OCI-LY3 (cell line): ENCODE measurements at regions not wholly inside any gene's neighbourhood (a gene's known extent, or its start where the extent isn't known, plus 50 kb on each side); places are given as distances from the start of the nearest gene placed in this dataset.
A peak's percentile ranks its signal among the peaks of the same experiment; 100 is the strongest.
"Not testable (repeated sequence)": the region's sequence is repeated elsewhere in the genome, so short reads cannot be mapped to it uniquely, and the experiment has no call there.

Source experiments
- H2AFZ ChIP-seq: fragments of 200-600, 300-600 bp; shearing (Covaris generic); 2 replicates; pipeline ENCODE4 v1.6.0; 2014; ENCODE audit warnings: antibody characterized with exemption, low read depth, low read length
- H3K27ac ChIP-seq: fragments of 200-600, 300-600 bp; sonication (generic); 2 replicates; pipeline ENCODE4 v1.5.1; 2014; ENCODE audit warnings: mild to moderate bottlenecking, low read length, moderate library complexity, mixed read lengths
- H3K27me3 ChIP-seq: fragments of 200-600, 300-600 bp; sonication (generic); 2 replicates; pipeline ENCODE4 v1.6.1; 2014; ENCODE audit warnings: low read depth, low read length, mixed read lengths
- H3K36me3 ChIP-seq: fragments of 200-600, 300-600 bp; sonication (generic); replicated peaks from 2 replicates; pipeline ENCODE3; 2014; ENCODE audit warnings: low read depth, low read length, mixed read lengths
- H3K4me1 ChIP-seq: fragments of 300-600, 200-600 bp; sonication (generic); 2 replicates; pipeline ENCODE4 v1.6.1; 2014; ENCODE audit warnings: low read length, mixed read lengths
- H3K4me2 ChIP-seq: fragments of 200-600, 300-600 bp; sonication (generic); 2 replicates; pipeline ENCODE4 v1.6.1; 2014; ENCODE audit warnings: low read length, mixed read lengths
- H3K4me3 ChIP-seq: fragments of 300-600, 200-600 bp; sonication (generic); 2 replicates; pipeline ENCODE4 v1.5.1; 2014; ENCODE audit warnings: antibody characterized with exemption, mild to moderate bottlenecking, low read length, moderate library complexity
- H3K79me2 ChIP-seq: fragments of 300-600, 200-600 bp; shearing (Covaris generic); 2 replicates; pipeline ENCODE4 v1.6.1; 2014; ENCODE audit warnings: mild to moderate bottlenecking, low read length, mixed read lengths
- H3K9ac ChIP-seq: fragments of 300-600, 200-600 bp; shearing (Covaris generic); 2 replicates; pipeline ENCODE4 v1.6.0; 2014; ENCODE audit warnings: mild to moderate bottlenecking, low read length, moderate library complexity
- H3K9me3 ChIP-seq: fragments of 200-600, 300-600 bp; shearing (Covaris generic); 2 replicates; pipeline ENCODE4 v1.6.1; 2014; ENCODE audit warnings: low read length, mixed read lengths; ENCODE audit not compliant: insufficient read depth
- H4K20me1 ChIP-seq: fragments of 200-600, 300-600 bp; sonication (generic); 2 replicates; pipeline ENCODE4 v1.6.1; 2016; ENCODE audit warnings: low read length, mixed read lengths; ENCODE audit not compliant: insufficient read depth
- EZH2phosphoT487 ChIP-seq: fragments of 200-600 bp; shearing (Covaris generic); IDR thresholded peaks from 2 replicates; pipeline ENCODE4 v1.6.1; 2018; ENCODE audit warnings: antibody characterized with exemption, mixed run types, low read depth
- TF ChIP-seq, protein P1 (sequence below): fragments of 200-600, 300-600 bp; sonication (generic); IDR thresholded peaks from 2 replicates; pipeline ENCODE4 v1.5.1; 2014; ENCODE audit warnings: antibody characterized with exemption, low read length, low read depth

DNA sequence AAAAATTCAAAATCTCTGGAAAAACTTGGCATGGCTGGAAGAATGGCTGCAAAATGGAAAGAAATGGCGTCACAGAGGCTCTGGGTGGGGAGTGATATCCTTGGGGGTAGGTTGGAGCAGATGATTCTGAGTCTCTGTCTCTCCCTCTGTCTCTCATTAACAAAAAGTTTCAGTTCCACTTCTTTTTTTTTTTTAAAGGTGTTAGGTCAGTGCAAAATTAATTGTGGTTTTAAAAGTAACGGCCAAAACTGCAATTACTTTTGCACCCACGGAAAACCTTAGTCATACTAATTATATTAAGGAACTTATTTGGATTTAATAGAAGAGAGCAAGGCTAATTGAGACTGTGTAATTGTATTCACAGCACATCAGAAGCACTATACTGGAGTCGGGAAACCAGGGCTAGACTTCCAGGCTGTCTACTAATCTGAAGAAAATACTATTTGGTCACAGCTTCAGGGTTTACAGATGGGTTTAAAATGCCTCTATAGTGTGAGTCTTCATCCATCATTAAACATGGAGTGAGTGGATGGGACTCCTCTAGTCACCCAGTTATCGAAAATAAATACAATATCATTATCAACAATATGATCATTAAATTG is 289.1 kb upstream of the PLD5 start:
- H3K27me3 ChIP-seq = no peaks in the 10 kb centered on the region
- H3K9ac ChIP-seq = peak overlapping the region; percentile 25; the same call in 1 of the 2 replicates
- H3K9me3 ChIP-seq = no peaks in the 10 kb centered on the region
- no peak overlapping the region; the same call in 1 of the 2 replicates for H3K27ac ChIP-seq
- H2AFZ ChIP-seq = peak overlapping the region; percentile 66; the same call in 1 of the 2 replicates
- no peaks in the 10 kb centered on the region for H3K79me2 ChIP-seq
- peaks cover 14% of the 10 kb centered on the region for H3K4me1 ChIP-seq
- no peaks in the 10 kb centered on the region for H3K36me3 ChIP-seq
- H3K4me2 ChIP-seq = peak overlapping the region; percentile 54
- TF ChIP-seq, protein P1, sequence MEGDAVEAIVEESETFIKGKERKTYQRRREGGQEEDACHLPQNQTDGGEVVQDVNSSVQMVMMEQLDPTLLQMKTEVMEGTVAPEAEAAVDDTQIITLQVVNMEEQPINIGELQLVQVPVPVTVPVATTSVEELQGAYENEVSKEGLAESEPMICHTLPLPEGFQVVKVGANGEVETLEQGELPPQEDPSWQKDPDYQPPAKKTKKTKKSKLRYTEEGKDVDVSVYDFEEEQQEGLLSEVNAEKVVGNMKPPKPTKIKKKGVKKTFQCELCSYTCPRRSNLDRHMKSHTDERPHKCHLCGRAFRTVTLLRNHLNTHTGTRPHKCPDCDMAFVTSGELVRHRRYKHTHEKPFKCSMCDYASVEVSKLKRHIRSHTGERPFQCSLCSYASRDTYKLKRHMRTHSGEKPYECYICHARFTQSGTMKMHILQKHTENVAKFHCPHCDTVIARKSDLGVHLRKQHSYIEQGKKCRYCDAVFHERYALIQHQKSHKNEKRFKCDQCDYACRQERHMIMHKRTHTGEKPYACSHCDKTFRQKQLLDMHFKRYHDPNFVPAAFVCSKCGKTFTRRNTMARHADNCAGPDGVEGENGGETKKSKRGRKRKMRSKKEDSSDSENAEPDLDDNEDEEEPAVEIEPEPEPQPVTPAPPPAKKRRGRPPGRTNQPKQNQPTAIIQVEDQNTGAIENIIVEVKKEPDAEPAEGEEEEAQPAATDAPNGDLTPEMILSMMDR = no peak
- no peak for TF ChIP-seq EZH2phosphoT487
- H3K4me3 ChIP-seq = peak overlapping the region; percentile 43
- no peaks in the 10 kb centered on the region for H4K20me1 ChIP-seq

DNA sequence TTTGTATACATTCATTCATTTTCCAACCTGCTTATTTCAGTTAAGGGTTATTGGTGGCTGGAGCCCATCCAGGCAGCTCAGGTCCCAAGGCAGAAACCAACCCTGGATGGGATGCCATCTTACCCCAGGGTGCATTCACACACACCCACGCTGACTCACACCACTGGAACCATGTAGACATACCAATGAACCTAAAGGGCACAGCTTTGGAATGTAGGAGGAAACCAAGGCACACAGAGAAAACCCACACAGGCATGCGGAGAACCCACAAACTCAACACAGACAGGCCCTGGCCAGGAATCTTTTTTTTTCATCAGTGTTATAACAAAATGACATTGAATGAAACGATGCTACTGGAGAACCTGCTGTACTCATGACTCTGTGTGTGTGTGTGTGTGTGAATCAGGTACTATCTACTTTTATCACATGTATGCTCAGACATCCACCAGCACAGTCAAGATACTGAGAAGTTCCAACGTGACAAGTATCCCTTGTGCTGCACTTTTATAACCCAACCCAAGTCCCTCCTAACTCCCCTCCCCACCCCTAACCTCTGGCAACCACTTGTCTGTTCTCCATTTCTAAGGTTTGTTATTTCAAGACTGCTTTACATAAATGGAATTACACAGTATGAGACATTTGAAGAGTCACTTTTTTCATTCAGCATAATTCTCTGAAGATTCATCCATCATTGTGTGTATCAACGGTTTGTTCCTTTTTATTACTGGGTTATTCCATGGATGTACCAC is 286.8 kb upstream of the PLD5 start:
- Histone ChIP-seq H4K20me1 (no peaks in the 10 kb centered on the region), H3K27ac (no peak overlapping the region), H3K27me3 (no peaks in the 10 kb centered on the region), H2AFZ (no peak overlapping the region), H3K79me2 (no peaks in the 10 kb centered on the region), H3K9me3 (no peaks in the 10 kb centered on the region), H3K4me2 (no peak overlapping the region), H3K4me1 (peaks cover 14% of the 10 kb centered on the region), H3K9ac (no peak overlapping the region), H3K36me3 (no peaks in the 10 kb centered on the region), H3K4me3 (no peak overlapping the region)
- TF ChIP-seq, protein P1 = no peak
- no peak for TF ChIP-seq EZH2phosphoT487

DNA sequence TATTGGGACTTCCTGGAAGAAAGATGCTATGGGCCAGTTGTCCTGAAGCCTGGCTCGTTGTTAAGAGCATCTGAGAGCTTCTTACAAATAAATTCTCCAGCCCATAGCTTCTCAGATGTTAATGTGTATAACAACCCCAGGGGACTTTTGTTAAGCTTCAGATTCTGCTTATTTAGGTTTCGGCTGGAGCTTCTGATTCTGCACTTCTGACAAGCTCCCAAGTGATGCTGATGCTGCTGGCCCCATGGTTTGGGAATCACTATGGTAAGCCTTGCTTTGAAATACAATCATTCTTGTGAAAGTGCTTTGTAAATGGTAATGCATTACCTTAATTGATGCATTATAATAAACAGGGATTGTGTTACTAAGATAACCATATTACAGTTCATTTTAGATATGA is 281.8 kb upstream of the PLD5 start:
- Histone ChIP-seq H3K4me1 (no peaks in the 10 kb centered on the region), H2AFZ (no peak overlapping the region), H3K79me2 (no peaks in the 10 kb centered on the region), H3K36me3 (no peaks in the 10 kb centered on the region), H3K27ac (no peak overlapping the region), H3K4me3 (no peak overlapping the region), H3K9ac (no peak overlapping the region), H3K9me3 (no peaks in the 10 kb centered on the region), H3K4me2 (no peak overlapping the region), H4K20me1 (no peaks in the 10 kb centered on the region), H3K27me3 (peaks cover 5% of the 10 kb centered on the region; the same call in 1 of the 2 replicates)
- TF ChIP-seq, protein P1 = no peak
- TF ChIP-seq EZH2phosphoT487 = no peak

DNA sequence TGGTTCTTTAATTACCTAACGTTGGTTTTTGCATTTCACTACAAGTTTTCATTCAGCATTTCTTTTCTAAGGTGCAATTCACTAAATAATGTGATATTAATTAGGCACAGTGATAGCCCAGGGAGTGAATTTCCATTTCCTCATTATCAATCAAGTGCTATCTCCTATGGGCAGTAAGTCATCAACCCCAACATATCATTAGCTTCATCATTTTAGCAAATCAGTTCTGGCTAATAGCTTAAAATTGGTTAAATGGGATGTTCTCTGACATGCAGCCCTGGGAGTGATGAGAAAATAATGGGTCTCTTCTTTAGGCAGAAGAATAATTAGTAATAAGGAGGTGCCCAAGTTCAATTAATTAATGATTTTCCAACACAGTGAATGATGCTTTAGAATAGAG is 280.9 kb upstream of the PLD5 start:
- H3K79me2 ChIP-seq, H3K36me3 ChIP-seq, H3K4me2 ChIP-seq, H3K9ac ChIP-seq, H3K4me3 ChIP-seq, H2AFZ ChIP-seq, H3K27me3 ChIP-seq, H3K4me1 ChIP-seq, H3K9me3 ChIP-seq, H3K27ac ChIP-seq, H4K20me1 ChIP-seq: not testable (repeated sequence)
